GM18505 (cell line): ENCODE measurements at regions not wholly inside any gene's neighbourhood (a gene's known extent, or its start where the extent isn't known, plus 50 kb on each side); places are given as distances from the start of the nearest gene placed in this dataset.

ENCODE experiments used
- ATAC-seq: cut with Tn5 transposase; IDR thresholded peaks from one replicate; pipeline ENCODE4 v1.9.1; 2021; ENCODE audit not compliant: unreplicated experiment
- POLR2A ChIP-seq: IDR thresholded peaks from 4 replicates; pipeline ENCODE4 v1.6.1; 2011; ENCODE audit warnings: borderline replicate concordance; ENCODE audit not compliant: insufficient read depth, insufficient read length; ENCODE audit errors: extremely low read depth

- no peak for TF ChIP-seq POLR2A
- ATAC-seq = no peak
These were observed 303.7 kb downstream of the HLX start for GRCh38 chr1:221182791-221183533.

GRCh38 chr1:221184131-221184794 is 305.0 kb downstream of the HLX start:
- no peak for ATAC-seq
- no peak for TF ChIP-seq POLR2A

- no peak for ATAC-seq
- TF ChIP-seq POLR2A = no peak
These were observed 307.9 kb downstream of the HLX start for GRCh38 chr1:221187174-221187573.

- TF ChIP-seq POLR2A = no peak
These were observed 309.2 kb downstream of the HLX start for GRCh38 chr1:221188458-221188857.

GRCh38 chr1:221190249-221190648 is 311.0 kb downstream of the HLX start:
- ATAC-seq = no peak
- TF ChIP-seq POLR2A = no peak

More at GRCh38 chr1:221188458-221188857, 309.2 kb downstream of the HLX start:
- ATAC-seq = no peak

- no peak for ATAC-seq
- TF ChIP-seq POLR2A = no peak
These were observed 312.8 kb downstream of the HLX start for GRCh38 chr1:221192055-221192454.

GRCh38 chr1:221200464-221200863 is 321.2 kb downstream of the HLX start:
- TF ChIP-seq POLR2A = no peak
- no peak for ATAC-seq

- ATAC-seq = no peak
- no peak for TF ChIP-seq POLR2A
These were observed 322.5 kb downstream of the HLX start for GRCh38 chr1:221201773-221202172.

GRCh38 chr1:221203224-221204054 is 324.2 kb downstream of the HLX start:
- no peak for ATAC-seq
- TF ChIP-seq POLR2A = no peak

- TF ChIP-seq POLR2A = no peak
These were observed 325.0 kb downstream of the HLX start for GRCh38 chr1:221204055-221204833.

GRCh38 chr1:221206076-221206475 is 326.8 kb downstream of the HLX start:
- ATAC-seq = no peak
- TF ChIP-seq POLR2A = no peak

More at GRCh38 chr1:221204055-221204833, 325.0 kb downstream of the HLX start:
- no peak for ATAC-seq

- ATAC-seq = no peak
- no peak for TF ChIP-seq POLR2A
These were observed 333.7 kb downstream of the HLX start for GRCh38 chr1:221212926-221213325.

GRCh38 chr1:221217029-221217428 is 337.8 kb downstream of the HLX start:
- TF ChIP-seq POLR2A = no peak
- no peak for ATAC-seq
